ENCODE measurements at regions not wholly inside any gene's neighbourhood (a gene's known extent, or its start where the extent isn't known, plus 50 kb on each side); places are given as distances from the start of the nearest gene placed in this dataset.

- H3K27me3 ChIP-seq: no peaks in the 10 kb centered on the region
- intact Hi-C loops (cut with DNase I): no loop called here
- no peak for ATAC-seq
Measured at GRCh38 chr11:92425127-92425526, 200.5 kb downstream of the FAT3 start.

GRCh38 chr11:92432515-92432914 lies 207.9 kb downstream of the FAT3 start:
- no peak for DNase-seq
- 74 to 76% methylated on average over 4 of the region's 4 CpGs for WGBS, 2 donors
- no peaks in the 10 kb centered on the region for H3K27me3 ChIP-seq
- ATAC-seq: no peak
- TF ChIP-seq CTCF (IDR thresholded peaks at IDR 0.05): no peak
- H3K27ac ChIP-seq: no peak overlapping the region
- intact Hi-C loops (cut with DNase I): no loop called here
- H3K4me1 ChIP-seq: no peaks in the 10 kb centered on the region
- H3K9me3 ChIP-seq: peaks cover 0 to 18% (median 0%) of the 10 kb centered on the region in 11 donors
- no peak overlapping the region for H3K4me3 ChIP-seq
- no peaks in the 10 kb centered on the region for H3K36me3 ChIP-seq

More at GRCh38 chr11:92425127-92425526, 200.5 kb downstream of the FAT3 start:
- no peaks in the 10 kb centered on the region for H3K4me1 ChIP-seq
- DNase-seq: no peak
- WGBS, 2 donors: 74 to 77% methylated on average over 6 of the region's 6 CpGs
- TF ChIP-seq CTCF (IDR thresholded peaks at IDR 0.05): no peak
- no peak overlapping the region for H3K4me3 ChIP-seq
- H3K36me3 ChIP-seq: no peaks in the 10 kb centered on the region
- no peak overlapping the region for H3K27ac ChIP-seq
- peaks cover 0 to 20% (median 0%) of the 10 kb centered on the region in 11 donors for H3K9me3 ChIP-seq

- no peak for ATAC-seq
- Histone ChIP-seq H3K27me3 (no peaks in the 10 kb centered on the region), H3K9me3 (no peaks in the 10 kb centered on the region), H3K36me3 (no peaks in the 10 kb centered on the region), H3K4me1 (no peaks in the 10 kb centered on the region), H3K4me3 (no peak overlapping the region), H3K27ac (no peak overlapping the region)
- WGBS, 2 donors: 78 to 90% methylated on average over 8 of the region's 8 CpGs
- no peak for DNase-seq
- TF ChIP-seq CTCF (IDR thresholded peaks at IDR 0.05): no peak
- intact Hi-C loops (cut with DNase I): no loop called here
Measured at GRCh38 chr11:92436034-92436920, 211.7 kb downstream of the FAT3 start.

GRCh38 chr11:92439133-92439532 lies 214.5 kb downstream of the FAT3 start:
- 81 to 82% methylated on average over 1 of the region's 1 CpG for WGBS, 2 donors
- H3K4me1 ChIP-seq: peaks cover 0 to 11% (median 0%) of the 10 kb centered on the region in 9 donors

More at GRCh38 chr11:92439133-92439532, 214.5 kb downstream of the FAT3 start:
- DNase-seq: no peak
- ATAC-seq: no peak
- H3K4me3 ChIP-seq: no peak overlapping the region
- H3K27ac ChIP-seq: no peak overlapping the region
- H3K9me3 ChIP-seq: no peaks in the 10 kb centered on the region
- no peak for TF ChIP-seq CTCF (IDR thresholded peaks at IDR 0.05)
- intact Hi-C loops (cut with DNase I): no loop called here
- H3K36me3 ChIP-seq: no peaks in the 10 kb centered on the region
- H3K27me3 ChIP-seq: no peaks in the 10 kb centered on the region
